Iris pigment epithelial cell (primary cell): ENCODE measurements at regions not wholly inside any gene's neighbourhood (a gene's known extent, or its start where the extent isn't known, plus 50 kb on each side); places are given as distances from the start of the nearest gene placed in this dataset.

Source experiments
- DNase-seq: peaks from one replicate; pipeline ENCODE4 v3.0.0-alpha.2; 2011; ENCODE audit warnings: low read depth

GRCh38 chr5:103621548-103621930, 59.0 kb upstream of the NUDT12 start:
- peak; percentile 34 for DNase-seq

DNA sequence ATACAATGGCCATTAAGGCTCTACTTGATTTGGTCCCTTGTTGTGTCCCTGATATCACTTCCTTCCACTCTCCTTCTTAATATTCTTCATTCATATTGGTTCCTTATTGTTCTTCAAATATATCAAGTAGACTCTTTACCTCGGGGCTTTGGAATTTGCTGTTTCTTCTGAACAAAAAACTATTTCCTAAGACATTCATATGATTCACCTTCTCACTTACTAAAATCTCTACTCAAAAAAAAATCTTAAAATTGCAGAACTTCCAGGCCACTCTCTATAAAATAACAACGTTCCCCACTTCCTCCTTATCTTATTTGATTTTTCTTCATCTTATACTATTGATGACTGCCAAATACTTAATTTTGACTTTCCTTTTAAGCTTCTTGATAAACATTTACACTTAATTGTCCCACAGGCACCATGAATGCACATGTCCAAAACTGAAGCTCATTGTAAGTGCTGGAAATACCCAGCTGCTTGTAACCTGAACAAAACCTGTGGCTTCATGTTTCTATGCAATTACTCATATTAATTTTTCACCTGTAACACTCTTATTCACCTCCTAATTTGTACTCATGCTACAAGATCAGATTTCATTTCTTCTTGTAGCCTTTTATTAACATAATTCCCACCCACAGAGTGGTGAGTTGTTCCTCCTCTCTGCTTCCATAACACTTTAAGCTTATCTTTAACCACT, 58.4 kb upstream of the NUDT12 start:
- DNase-seq = peak; percentile 11

DNA sequence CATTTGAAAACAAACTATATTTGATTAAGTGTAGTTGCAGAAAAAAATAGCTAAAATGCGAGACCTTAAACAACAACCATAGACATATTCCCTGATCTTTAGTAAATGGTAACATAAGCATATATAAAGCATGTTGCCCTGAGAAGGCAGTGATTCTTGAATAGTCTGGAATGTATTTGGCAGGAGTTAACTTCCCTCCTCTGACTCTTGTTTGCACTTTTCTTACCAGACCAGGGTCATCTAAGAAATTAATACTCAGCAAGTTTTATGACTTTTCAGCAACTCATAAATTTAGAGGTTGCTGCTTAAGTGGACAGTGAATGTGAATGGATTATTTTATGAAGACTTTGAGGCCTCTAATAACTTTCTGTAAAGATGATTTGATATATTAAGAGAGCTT, 55.3 kb upstream of the NUDT12 start:
- no peak for DNase-seq

- DNase-seq = no peak
These were observed 54.5 kb upstream of the NUDT12 start for GRCh38 chr5:103617090-103617489.

GRCh38 chr5:103612545-103612944, 50.0 kb upstream of the NUDT12 start:
- no peak for DNase-seq
